Activated CD8-positive, alpha-beta T cell treated with anti-CD3 and anti-CD28 coated beads for 36 hours (primary cell): ENCODE measurements at regions not wholly inside any gene's neighbourhood (a gene's known extent, or its start where the extent isn't known, plus 50 kb on each side); places are given as distances from the start of the nearest gene placed in this dataset.

ENCODE experiments used
- ATAC-seq: fragments of 200-7000 bp; cut with Tn5 transposase; one replicate; pipeline ENCODE4 v1.10.0; 2021; ENCODE audit warnings: mild to moderate bottlenecking, moderate library complexity
- CTCF ChIA-PET: fragments of 350-600 bp; sonication (Branson Sonifier 250); formaldehyde crosslinking; loops from one replicate; lab custom pipeline; 2021; ENCODE audit warnings: antibody characterized with exemption; lab: Charles Lee
- POLR2A ChIA-PET: fragments of 350-600 bp; sonication (Branson Sonifier 250); formaldehyde crosslinking; loops from one replicate; lab custom pipeline; 2021; ENCODE audit warnings: antibody characterized with exemption; lab: Charles Lee
- DNase-seq: peaks from one replicate; pipeline ENCODE4 v3.0.0-alpha.2; 2020
- H3K27ac Mint-ChIP-seq: one replicate; pipeline ENCODE4 v1.8.0; 2021; ENCODE audit warnings: mild to moderate bottlenecking, mixed read lengths
- H3K27me3 Mint-ChIP-seq: one replicate; pipeline ENCODE4 v1.8.0; 2021; ENCODE audit warnings: mixed read lengths
- H3K36me3 Mint-ChIP-seq: one replicate; pipeline ENCODE4 v1.8.0; 2021; ENCODE audit warnings: low read depth, mixed read lengths
- H3K4me1 Mint-ChIP-seq: one replicate; pipeline ENCODE4 v1.8.0; 2021; ENCODE audit warnings: low read depth, mixed read lengths
- H3K4me3 Mint-ChIP-seq: one replicate; pipeline ENCODE4 v1.8.0; 2021; ENCODE audit warnings: mild to moderate bottlenecking, moderate library complexity, mixed read lengths
- H3K9me3 Mint-ChIP-seq: one replicate; pipeline ENCODE4 v1.8.0; 2021; ENCODE audit warnings: mixed read lengths
- CTCF ChIP-seq: fragments of 200-600 bp; IDR thresholded peaks from one replicate; pipeline ENCODE4 v1.8.0; 2022; ENCODE audit warnings: antibody characterized with exemption, mild to moderate bottlenecking
- intact Hi-C: fragments of 100-400 bp; cut with micrococcal nuclease; formaldehyde crosslinking; loops from one replicate; pipeline ENCODE4 v1.10.0; 2022

DNA sequence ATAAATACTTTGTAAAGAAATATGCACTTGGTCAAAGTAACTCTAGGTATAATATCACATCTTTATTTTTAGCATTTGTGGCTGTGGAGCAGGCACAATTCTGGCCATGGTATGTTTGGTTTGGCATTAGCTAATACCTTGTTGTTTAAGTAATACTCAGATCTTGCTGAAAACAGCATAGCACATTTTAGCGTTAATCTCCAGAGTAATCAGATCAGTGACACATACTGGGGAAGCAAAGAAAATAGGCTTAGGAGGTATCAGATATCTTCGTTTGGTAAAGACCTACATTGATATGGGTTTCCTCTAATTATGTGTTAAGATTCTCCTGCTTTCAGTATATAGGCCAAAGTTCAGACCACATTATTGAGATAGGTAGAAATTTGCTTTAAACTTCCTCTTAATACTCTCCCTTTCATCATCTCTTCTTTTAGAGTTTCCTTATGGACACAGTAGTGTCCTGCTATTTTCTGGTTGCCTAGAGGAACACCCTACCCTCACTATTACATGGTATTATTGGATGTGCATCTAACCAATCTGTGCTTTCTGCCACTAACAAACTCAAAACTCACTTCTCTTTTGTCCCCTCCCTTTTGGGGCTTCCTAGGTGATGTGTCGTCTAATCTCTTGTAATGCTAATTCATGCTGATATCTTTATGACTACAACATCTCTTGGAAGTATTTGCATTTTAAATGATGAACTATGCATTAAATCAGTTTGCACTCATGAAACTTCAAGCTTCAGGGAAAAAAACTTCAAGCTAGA is 437.3 kb upstream of the ADAMTSL1 start:
- no peaks in the 10 kb centered on the region for H3K36me3 Mint-ChIP-seq
- no peaks in the 10 kb centered on the region for H3K9me3 Mint-ChIP-seq
- H3K4me1 Mint-ChIP-seq, result no peaks in the 10 kb centered on the region
- no peaks in the 10 kb centered on the region for H3K27me3 Mint-ChIP-seq
- POLR2A ChIA-PET, result no interaction called here
- no peak overlapping the region for H3K4me3 Mint-ChIP-seq
- CTCF ChIA-PET, result no interaction called here
- intact Hi-C loops, result no loop called here
- ATAC-seq, result no peak
- DNase-seq, result no peak
- no peak for TF ChIP-seq CTCF
- no peak overlapping the region for H3K27ac Mint-ChIP-seq

GRCh38 chr9:18037981-18038380 is 436.0 kb upstream of the ADAMTSL1 start:
- H3K27me3 Mint-ChIP-seq, result no peaks in the 10 kb centered on the region
- no peak for TF ChIP-seq CTCF
- H3K36me3 Mint-ChIP-seq, result no peaks in the 10 kb centered on the region
- intact Hi-C loops, result no loop called here
- H3K27ac Mint-ChIP-seq, result no peak overlapping the region
- H3K9me3 Mint-ChIP-seq, result no peaks in the 10 kb centered on the region
- CTCF ChIA-PET, result no interaction called here
- ATAC-seq, result no peak
- H3K4me1 Mint-ChIP-seq, result no peaks in the 10 kb centered on the region
- POLR2A ChIA-PET, result no interaction called here
- DNase-seq, result no peak
- H3K4me3 Mint-ChIP-seq, result no peak overlapping the region

GRCh38 chr9:18040327-18040726 is 433.6 kb upstream of the ADAMTSL1 start:
- intact Hi-C loops, result no loop called here
- H3K27ac Mint-ChIP-seq, result no peak overlapping the region

GRCh38 chr9:18043978-18044377 is 430.0 kb upstream of the ADAMTSL1 start:
- ChIA-PET CTCF (no interaction called here), POLR2A (no interaction called here)
- ATAC-seq (no peak), DNase-seq (no peak)
- Mint-ChIP-seq H3K4me3 (no peak overlapping the region), H3K27ac (no peak overlapping the region), H3K36me3 (no peaks in the 10 kb centered on the region), H3K27me3 (no peaks in the 10 kb centered on the region), H3K4me1 (no peaks in the 10 kb centered on the region), H3K9me3 (no peaks in the 10 kb centered on the region)
- no peak for TF ChIP-seq CTCF
- intact Hi-C loops, result no loop called here

More at GRCh38 chr9:18040327-18040726, 433.6 kb upstream of the ADAMTSL1 start:
- H3K36me3 Mint-ChIP-seq, result no peaks in the 10 kb centered on the region
- no peak for TF ChIP-seq CTCF
- ChIA-PET CTCF (no interaction called here), POLR2A (no interaction called here)
- H3K27me3 Mint-ChIP-seq, result no peaks in the 10 kb centered on the region
- DNase-seq, result no peak
- no peaks in the 10 kb centered on the region for H3K4me1 Mint-ChIP-seq
- no peak overlapping the region for H3K4me3 Mint-ChIP-seq
- H3K9me3 Mint-ChIP-seq, result no peaks in the 10 kb centered on the region
- ATAC-seq, result no peak

DNA sequence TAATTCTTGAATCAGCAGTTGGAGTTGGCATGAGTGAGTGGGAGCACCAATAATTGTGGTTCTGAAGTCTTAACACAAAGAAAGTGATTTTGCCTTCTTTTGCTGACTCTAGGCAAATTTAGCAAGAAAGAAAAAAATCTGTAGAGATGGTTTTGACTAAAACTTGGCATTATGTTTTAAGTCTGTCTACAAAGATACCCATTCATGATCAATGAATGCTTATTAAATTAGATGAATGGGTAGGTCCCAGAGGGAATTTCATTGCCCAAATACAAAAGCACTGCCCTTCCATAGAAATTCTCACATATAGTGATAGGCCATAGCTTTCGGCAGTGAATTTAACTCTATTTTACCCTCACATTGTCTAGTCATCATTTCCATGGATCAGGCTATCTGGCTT is 428.6 kb upstream of the ADAMTSL1 start:
- CTCF ChIA-PET, result no interaction called here
- no peaks in the 10 kb centered on the region for H3K4me1 Mint-ChIP-seq
- POLR2A ChIA-PET, result no interaction called here
- DNase-seq (no peak), ATAC-seq (no peak)
- intact Hi-C loops, result no loop called here
- H3K36me3 Mint-ChIP-seq, result no peaks in the 10 kb centered on the region
- no peaks in the 10 kb centered on the region for H3K9me3 Mint-ChIP-seq
- no peak overlapping the region for H3K27ac Mint-ChIP-seq
- no peak for TF ChIP-seq CTCF
- H3K27me3 Mint-ChIP-seq, result no peaks in the 10 kb centered on the region
- no peak overlapping the region for H3K4me3 Mint-ChIP-seq
